B cell (primary cell): ENCODE measurements at regions not wholly inside any gene's neighbourhood (a gene's known extent, or its start where the extent isn't known, plus 50 kb on each side); places are given as distances from the start of the nearest gene placed in this dataset.

Experiments used
- ATAC-seq: fragments of 200-7000 bp; cut with Tn5 transposase; one replicate; pipeline ENCODE4 v1.10.0; 2021; ENCODE audit warnings: low read depth, mild to moderate bottlenecking, moderate number of reproducible peaks, moderate library complexity
- CTCF ChIA-PET: fragments of 350-600 bp; sonication (Branson Sonifier 250); formaldehyde crosslinking; loops from one replicate; lab custom pipeline; 2021; ENCODE audit warnings: antibody characterized with exemption, inconsistent platforms; lab: Charles Lee
- POLR2A ChIA-PET: fragments of 350-600 bp; sonication (Branson Sonifier 250); formaldehyde crosslinking; loops from one replicate; lab custom pipeline; 2021; ENCODE audit warnings: antibody characterized with exemption; lab: Charles Lee
- DNase-seq: peaks from one replicate; pipeline ENCODE4 v3.0.0; 2013
- H2AFZ ChIP-seq: 2 replicates; pipeline ENCODE4 v1.6.1; 2012; ENCODE audit warnings: mild to moderate bottlenecking, low read depth, low read length; ENCODE audit not compliant: insufficient read depth, poor library complexity, severe bottlenecking
- H3K27ac ChIP-seq, 2 donors: 1 replicate in 1 of 2; 2 replicates in 1 of 2; pipeline ENCODE4 v1.5.1; 2012 to 2013; ENCODE audit warnings: low read length in 2 of 2, mild to moderate bottlenecking in 2 of 2, moderate library complexity in 1 of 2
- H3K27me3 ChIP-seq, 4 experiments: fragments of 200-600 bp in 1 of 4; sonication (generic) in 1 of 4; replicated peaks in 1 of 4; 1 replicate in 2 of 4; 2 replicates in 2 of 4; pipeline versions ENCODE4 v1.6.1 to v1.7.0; 2013 to 2016; ENCODE audit warnings: low read length in 3 of 4, mild to moderate bottlenecking in 2 of 4, mixed read lengths in 1 of 4, moderate library complexity in 1 of 4; ENCODE audit not compliant: insufficient read depth in 4 of 4, control insufficient read depth in 3 of 4; ENCODE audit errors: control extremely low read depth in 1 of 4
- H3K36me3 ChIP-seq, 2 experiments: replicated peaks in 1 of 2; 1 replicate in 1 of 2; 2 replicates in 1 of 2; pipeline versions ENCODE4 v1.6.1 to v1.7.1; 2013; ENCODE audit warnings: low read length in 1 of 2; ENCODE audit not compliant: insufficient read depth in 2 of 2, control insufficient read depth in 1 of 2; ENCODE audit errors: control extremely low read depth in 1 of 2, extremely low read depth in 1 of 2
- H3K4me1 ChIP-seq, 2 donors: fragments of 200-600 bp in 1 of 2; sonication (generic) in 1 of 2; 1 replicate in 1 of 2; 2 replicates in 1 of 2; pipeline versions ENCODE4 v1.5.1 to v1.6.1; 2013 to 2017; ENCODE audit warnings: low read length in 2 of 2; ENCODE audit not compliant: control insufficient read depth in 2 of 2, insufficient read depth in 2 of 2
- H3K4me2 ChIP-seq: replicated peaks from 2 replicates; pipeline ENCODE3; 2012; ENCODE audit warnings: mild to moderate bottlenecking, low read depth, low read length; ENCODE audit not compliant: poor library complexity, severe bottlenecking
- H3K4me3 ChIP-seq, 5 experiments: fragments of 200-600 bp in 1 of 5; sonication (generic) in 1 of 5; 1 replicate in 3 of 5; 2 replicates in 2 of 5; pipeline versions ENCODE4 v1.5.1 to v1.7.0; 2011 to 2016; ENCODE audit warnings: low read length in 4 of 5, mild to moderate bottlenecking in 4 of 5, low read depth in 2 of 5, control low read depth in 1 of 5, moderate library complexity in 1 of 5; ENCODE audit not compliant: insufficient read depth in 1 of 5; ENCODE audit errors: control extremely low read depth in 1 of 5, extremely low read depth in 1 of 5
- H3K79me2 ChIP-seq: fragments of 200-600 bp; sonication (generic); one replicate; pipeline ENCODE4 v1.6.0; 2016; ENCODE audit warnings: low read length; ENCODE audit not compliant: control insufficient read depth, insufficient read depth
- H3K9ac ChIP-seq: fragments of 200-600 bp; sonication (generic); 2 replicates; pipeline ENCODE4 v1.6.1; 2017; ENCODE audit warnings: mild to moderate bottlenecking, low read length, moderate library complexity
- H3K9me3 ChIP-seq, 3 donors: one replicate each; pipeline versions ENCODE4 v1.6.1 to v1.7.1; 2013; ENCODE audit warnings: low read length in 2 of 3; ENCODE audit not compliant: control insufficient read depth in 2 of 3, insufficient read depth in 1 of 3; ENCODE audit errors: control extremely low read depth in 1 of 3
- H4K20me1 ChIP-seq: 2 replicates; pipeline ENCODE4 v1.6.0; 2012; ENCODE audit warnings: mild to moderate bottlenecking, low read length; ENCODE audit not compliant: insufficient read depth, control insufficient read depth, poor library complexity, severe bottlenecking
- H3K27ac Mint-ChIP-seq: one replicate; pipeline ENCODE4 v1.8.0; 2021; ENCODE audit warnings: mixed read lengths
- H3K27me3 Mint-ChIP-seq: one replicate; pipeline ENCODE4 v1.8.0; 2021; ENCODE audit warnings: mixed read lengths
- H3K4me1 Mint-ChIP-seq: one replicate; pipeline ENCODE4 v1.8.0; 2021; ENCODE audit warnings: mixed read lengths
- H3K4me3 Mint-ChIP-seq: one replicate; pipeline ENCODE4 v1.8.0; 2021; ENCODE audit warnings: mixed read lengths
- H3K9me3 Mint-ChIP-seq: one replicate; pipeline ENCODE4 v1.8.0; 2022; ENCODE audit warnings: mixed read lengths; ENCODE audit not compliant: insufficient read depth
- CTCF ChIP-seq: fragments of 200-600 bp; IDR thresholded peaks from one replicate; pipeline ENCODE4 v1.8.0; 2022; ENCODE audit warnings: antibody characterized with exemption, mild to moderate bottlenecking
- EZH2 ChIP-seq: IDR thresholded peaks from 2 replicates; pipeline ENCODE4 v1.6.1; 2012; ENCODE audit warnings: borderline replicate concordance, low read depth, mild to moderate bottlenecking, moderate library complexity, low read length; ENCODE audit not compliant: insufficient read depth, poor library complexity, severe bottlenecking
- WGBS: methylation state at CpG from one replicate; pipeline ENCODE4 v1.1.5; 2013; ENCODE audit warnings: missing lambda C conversion rate; ENCODE audit not compliant: insufficient coverage; 5-methylcytosine and 5-hydroxymethylcytosine counted together
- intact Hi-C: fragments of 100-400 bp; cut with micrococcal nuclease; formaldehyde crosslinking; loops from one replicate; pipeline ENCODE4 v1.10.0; 2022

- TF ChIP-seq EZH2 (no peak), CTCF (no peak)
- Mint-ChIP-seq H3K27me3 (peaks cover 68% of the 10 kb centered on the region), H3K9me3 (no peaks in the 10 kb centered on the region), H3K4me3 (no peak overlapping the region), H3K4me1 (no peaks in the 10 kb centered on the region), H3K27ac (no peak overlapping the region)
- no peak for ATAC-seq
- H3K36me3 ChIP-seq, result no peaks in the 10 kb centered on the region
- peaks cover 0 to 4% (median 0%) of the 10 kb centered on the region in 3 donors for H3K9me3 ChIP-seq
- ChIA-PET CTCF (interaction anchor here (1.6 kb wide), 1 partner anchor 11 kb away, joined by 4 read pairs; no protein-coding TSS in a partner anchor), POLR2A (no interaction called here)
- no peak overlapping the region for H3K4me2 ChIP-seq
- no peak for DNase-seq
- H3K27me3 ChIP-seq, result peaks cover 0 to 10% (median 3%) of the 10 kb centered on the region in 4 experiments
- H3K79me2 ChIP-seq, result no peaks in the 10 kb centered on the region
- no peak overlapping the region for H2AFZ ChIP-seq
- no peak overlapping the region for H3K4me3 ChIP-seq
- 20% methylated on average over 2 of the region's 5 CpGs for WGBS
- H3K9ac ChIP-seq, result no peak overlapping the region
- peaks cover 0 to 4% of the 10 kb centered on the region in 2 donors for H3K4me1 ChIP-seq
- intact Hi-C loops, result no loop called here
- no peak overlapping the region for H3K27ac ChIP-seq
- H4K20me1 ChIP-seq, result no peaks in the 10 kb centered on the region
These were observed 180.7 kb upstream of the PRSS1 start for GRCh38 chr7:142568435-142569097.
